Epithelial cell of proximal tubule (primary cell): ENCODE measurements at regions not wholly inside any gene's neighbourhood (a gene's known extent, or its start where the extent isn't known, plus 50 kb on each side); places are given as distances from the start of the nearest gene placed in this dataset.

Experiments
- DNase-seq: peaks from one replicate; pipeline ENCODE4 v3.0.0-alpha.2; 2011; ENCODE audit warnings: low read depth
- H3K4me3 ChIP-seq: 2 replicates; pipeline ENCODE4 v1.5.1; 2011; ENCODE audit warnings: low read depth, mild to moderate bottlenecking, low read length
- TF ChIP-seq, protein P1 (sequence below): conservative IDR thresholded peaks from 2 replicates; pipeline ENCODE4 v1.5.1; 2012; ENCODE audit warnings: low read depth, mild to moderate bottlenecking, low read length

- DNase-seq: no peak
- TF ChIP-seq, protein P1, sequence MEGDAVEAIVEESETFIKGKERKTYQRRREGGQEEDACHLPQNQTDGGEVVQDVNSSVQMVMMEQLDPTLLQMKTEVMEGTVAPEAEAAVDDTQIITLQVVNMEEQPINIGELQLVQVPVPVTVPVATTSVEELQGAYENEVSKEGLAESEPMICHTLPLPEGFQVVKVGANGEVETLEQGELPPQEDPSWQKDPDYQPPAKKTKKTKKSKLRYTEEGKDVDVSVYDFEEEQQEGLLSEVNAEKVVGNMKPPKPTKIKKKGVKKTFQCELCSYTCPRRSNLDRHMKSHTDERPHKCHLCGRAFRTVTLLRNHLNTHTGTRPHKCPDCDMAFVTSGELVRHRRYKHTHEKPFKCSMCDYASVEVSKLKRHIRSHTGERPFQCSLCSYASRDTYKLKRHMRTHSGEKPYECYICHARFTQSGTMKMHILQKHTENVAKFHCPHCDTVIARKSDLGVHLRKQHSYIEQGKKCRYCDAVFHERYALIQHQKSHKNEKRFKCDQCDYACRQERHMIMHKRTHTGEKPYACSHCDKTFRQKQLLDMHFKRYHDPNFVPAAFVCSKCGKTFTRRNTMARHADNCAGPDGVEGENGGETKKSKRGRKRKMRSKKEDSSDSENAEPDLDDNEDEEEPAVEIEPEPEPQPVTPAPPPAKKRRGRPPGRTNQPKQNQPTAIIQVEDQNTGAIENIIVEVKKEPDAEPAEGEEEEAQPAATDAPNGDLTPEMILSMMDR: no peak
- H3K4me3 ChIP-seq: no peak overlapping the region
These were observed 63.0 kb upstream of the TRPM1 start for GRCh38 chr15:31164573-31164912.

- no peak overlapping the region for H3K4me3 ChIP-seq
- no peak for DNase-seq
- TF ChIP-seq, protein P1: no peak
These were observed 68.0 kb upstream of the TRPM1 start for GRCh38 chr15:31169558-31169957.

DNA sequence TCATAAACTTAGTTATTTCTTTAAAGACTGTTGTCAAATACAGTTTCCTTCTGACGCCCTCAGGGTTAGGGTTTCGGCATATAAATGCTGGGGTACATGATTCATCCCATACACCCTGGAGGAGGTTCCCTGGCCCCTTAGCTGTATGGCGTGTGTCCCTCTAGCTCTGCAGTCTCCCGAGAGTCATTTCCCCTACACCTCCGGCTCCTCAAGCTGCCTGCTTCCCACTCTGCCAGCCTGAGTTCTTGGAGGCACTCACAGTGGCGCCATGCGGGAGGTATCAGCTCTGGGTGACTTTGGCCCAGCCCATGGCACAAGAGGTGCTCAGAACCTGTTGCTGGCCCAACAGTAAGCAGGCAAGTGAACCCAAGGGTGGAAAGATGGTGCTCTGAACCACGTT lies 70.2 kb upstream of the TRPM1 start:
- TF ChIP-seq, protein P1: no peak
- no peak for DNase-seq
- no peak overlapping the region for H3K4me3 ChIP-seq

- H3K4me3 ChIP-seq: no peak overlapping the region
- TF ChIP-seq, protein P1: no peak
- DNase-seq: no peak
These were observed 71.1 kb upstream of the TRPM1 start for GRCh38 chr15:31172606-31173005.

- H3K4me3 ChIP-seq: no peak overlapping the region
- no peak for DNase-seq
- TF ChIP-seq, protein P1: no peak
These were observed 72.4 kb upstream of the TRPM1 start for GRCh38 chr15:31173790-31174450.

- no peak overlapping the region for H3K4me3 ChIP-seq
- DNase-seq: no peak
- TF ChIP-seq, protein P1: no peak
These were observed 74.0 kb upstream of the TRPM1 start for GRCh38 chr15:31175484-31175883.

- no peak for DNase-seq
- H3K4me3 ChIP-seq: no peak overlapping the region
- TF ChIP-seq, protein P1: no peak
These were observed 76.4 kb upstream of the TRPM1 start for GRCh38 chr15:31177951-31178350.
